Breast epithelium (tissue), 4 donors: ENCODE measurements at regions not wholly inside any gene's neighbourhood (a gene's known extent, or its start where the extent isn't known, plus 50 kb on each side); places are given as distances from the start of the nearest gene placed in this dataset.

Source experiments
- DNase-seq, 2 donors: peaks; one replicate each; pipeline ENCODE4 v3.0.0-alpha.2; 2019; ENCODE audit warnings: low spot score in 2 of 2
- H3K27ac ChIP-seq, 2 donors: fragments of 200-600 bp; sonication (generic) in 1 of 2; one replicate each; pipeline ENCODE4 v1.5.1; 2016 to 2019; ENCODE audit warnings: mild to moderate bottlenecking in 1 of 2
- H3K27me3 ChIP-seq, 2 donors: fragments of 200-600 bp; sonication (generic) in 1 of 2; one replicate each; pipeline versions ENCODE4 v1.5.1 to v1.6.0; 2017 to 2019; ENCODE audit warnings: control low read depth in 1 of 2, mild to moderate bottlenecking in 1 of 2
- H3K36me3 ChIP-seq: fragments of 200-600 bp; one replicate; pipeline ENCODE4 v1.5.1; 2019
- H3K4me1 ChIP-seq, 2 donors: fragments of 200-600 bp; sonication (generic); one replicate each; pipeline ENCODE4 v1.5.1; 2016 to 2019; ENCODE audit warnings: control low read depth in 1 of 2
- H3K4me3 ChIP-seq, 3 donors: fragments of 200-600 bp; sonication (generic); 1 replicate in 2 of 3; 2 replicates in 1 of 3; pipeline ENCODE4 v1.5.1; 2016 to 2019; ENCODE audit warnings: mild to moderate bottlenecking in 3 of 3, moderate library complexity in 2 of 3
- H3K9me3 ChIP-seq, 2 donors: fragments of 200-600 bp; sonication (generic) in 1 of 2; one replicate each; pipeline ENCODE4 v1.5.1; 2016 to 2019; ENCODE audit warnings: control low read depth in 1 of 2
- POLR2A ChIP-seq: fragments of 450-650 bp; IDR thresholded peaks from one replicate; pipeline ENCODE4 v1.6.1; 2016; ENCODE audit warnings: antibody characterized with exemption, mild to moderate bottlenecking, moderate library complexity
- POLR2AphosphoS5 ChIP-seq, 3 donors: sonication (generic); formaldehyde crosslinking; IDR thresholded peaks; one replicate each; pipeline ENCODE4 v1.6.1; 2017; ENCODE audit warnings: antibody characterized with exemption in 3 of 3
- intact Hi-C: fragments of 100-400 bp; cut with DNase I; formaldehyde crosslinking; loops from one replicate; pipeline ENCODE4 v1.15.1; 2023; ENCODE audit warnings: low total_unique reads
- TF ChIP-seq, protein P1 (sequence below), 3 donors: fragments of 450-650 bp; IDR thresholded peaks; one replicate each; pipeline ENCODE4 v1.5.1; 2016 to 2017; ENCODE audit warnings: antibody characterized with exemption in 3 of 3, mild to moderate bottlenecking in 3 of 3, moderate library complexity in 3 of 3

DNA sequence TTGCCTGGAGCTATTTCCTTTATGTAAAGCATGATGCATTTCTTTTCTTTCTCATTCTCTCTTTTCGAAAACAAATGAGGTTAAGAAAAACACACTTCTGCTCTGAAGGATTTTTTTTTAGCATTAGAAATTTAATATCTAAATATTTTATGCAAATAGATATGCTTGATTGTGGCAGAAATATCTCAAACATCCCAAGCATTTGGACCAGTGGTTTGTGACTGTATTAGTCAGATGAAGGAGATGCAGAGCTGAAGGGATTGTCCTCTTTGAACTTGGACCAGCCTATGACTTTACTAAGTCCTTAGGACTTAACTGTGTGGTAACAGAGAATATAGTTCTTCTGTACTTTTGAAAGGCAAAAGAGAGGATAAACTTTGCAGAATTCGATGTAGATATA, 335.9 kb upstream of the NT5C1B start:
- intact Hi-C loops, result no loop called here
- Histone ChIP-seq H3K27ac (no peak overlapping the region), H3K4me3 (no peak overlapping the region), H3K36me3 (no peaks in the 10 kb centered on the region), H3K4me1 (no peaks in the 10 kb centered on the region), H3K9me3 (no peaks in the 10 kb centered on the region), H3K27me3 (no peaks in the 10 kb centered on the region)
- DNase-seq, result no peak
- TF ChIP-seq POLR2AphosphoS5 (IDR thresholded peaks at IDR 0.05) (no peak), POLR2A (no peak)
- TF ChIP-seq, protein P1, sequence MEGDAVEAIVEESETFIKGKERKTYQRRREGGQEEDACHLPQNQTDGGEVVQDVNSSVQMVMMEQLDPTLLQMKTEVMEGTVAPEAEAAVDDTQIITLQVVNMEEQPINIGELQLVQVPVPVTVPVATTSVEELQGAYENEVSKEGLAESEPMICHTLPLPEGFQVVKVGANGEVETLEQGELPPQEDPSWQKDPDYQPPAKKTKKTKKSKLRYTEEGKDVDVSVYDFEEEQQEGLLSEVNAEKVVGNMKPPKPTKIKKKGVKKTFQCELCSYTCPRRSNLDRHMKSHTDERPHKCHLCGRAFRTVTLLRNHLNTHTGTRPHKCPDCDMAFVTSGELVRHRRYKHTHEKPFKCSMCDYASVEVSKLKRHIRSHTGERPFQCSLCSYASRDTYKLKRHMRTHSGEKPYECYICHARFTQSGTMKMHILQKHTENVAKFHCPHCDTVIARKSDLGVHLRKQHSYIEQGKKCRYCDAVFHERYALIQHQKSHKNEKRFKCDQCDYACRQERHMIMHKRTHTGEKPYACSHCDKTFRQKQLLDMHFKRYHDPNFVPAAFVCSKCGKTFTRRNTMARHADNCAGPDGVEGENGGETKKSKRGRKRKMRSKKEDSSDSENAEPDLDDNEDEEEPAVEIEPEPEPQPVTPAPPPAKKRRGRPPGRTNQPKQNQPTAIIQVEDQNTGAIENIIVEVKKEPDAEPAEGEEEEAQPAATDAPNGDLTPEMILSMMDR (IDR thresholded peaks at IDR 0.05), result no peak

DNA sequence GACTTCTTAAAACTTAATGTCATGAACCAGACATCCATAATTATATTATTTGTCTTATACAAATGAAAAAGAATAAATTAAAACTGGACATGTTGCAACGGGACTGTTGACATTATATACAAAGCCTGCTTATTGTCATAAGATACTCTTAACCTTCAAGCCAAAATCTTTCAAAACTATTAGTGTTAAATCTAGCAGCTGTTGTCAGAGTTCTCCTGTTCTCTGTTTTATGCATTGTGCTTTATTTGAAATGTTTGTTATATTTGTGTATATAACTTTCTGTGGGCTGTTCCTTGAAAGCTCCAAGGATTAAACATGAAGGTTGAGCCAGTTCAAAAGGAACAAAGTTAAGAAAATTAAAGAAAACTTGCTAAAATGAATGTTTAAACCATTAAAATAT, 335.5 kb upstream of the NT5C1B start:
- Histone ChIP-seq H3K27me3 (no peaks in the 10 kb centered on the region), H3K4me3 (no peak overlapping the region), H3K27ac (no peak overlapping the region), H3K36me3 (no peaks in the 10 kb centered on the region), H3K9me3 (no peaks in the 10 kb centered on the region), H3K4me1 (no peaks in the 10 kb centered on the region)
- DNase-seq, result no peak
- TF ChIP-seq POLR2AphosphoS5 (IDR thresholded peaks at IDR 0.05) (no peak), POLR2A (no peak)
- TF ChIP-seq, protein P1 (IDR thresholded peaks at IDR 0.05), result no peak
- intact Hi-C loops, result no loop called here

DNA sequence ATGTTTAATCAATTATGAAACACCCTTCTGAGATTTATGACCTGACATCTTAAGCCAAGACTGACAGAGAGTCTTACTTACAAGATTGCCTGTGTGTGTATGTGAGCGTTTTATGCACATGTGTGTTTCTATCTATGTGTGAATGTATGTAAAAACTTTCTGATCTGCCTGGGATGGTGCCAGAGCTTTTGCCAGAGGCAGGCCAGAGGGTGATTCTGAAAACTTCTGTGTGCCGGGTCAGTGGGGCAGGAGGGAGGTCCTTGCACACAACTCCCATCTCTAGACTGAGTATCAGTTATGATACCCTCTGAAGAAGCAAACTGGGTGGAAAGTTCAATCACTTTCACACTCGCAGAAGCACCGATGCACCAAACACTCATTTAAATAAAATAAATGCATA, 335.0 kb upstream of the NT5C1B start:
- H3K36me3 ChIP-seq, result no peaks in the 10 kb centered on the region
- DNase-seq, result no peak
- intact Hi-C loops, result no loop called here
- H3K4me1 ChIP-seq, result no peaks in the 10 kb centered on the region
- H3K27ac ChIP-seq, result no peak overlapping the region
- no peak overlapping the region for H3K4me3 ChIP-seq
- H3K9me3 ChIP-seq, result no peaks in the 10 kb centered on the region
- TF ChIP-seq, protein P1 (IDR thresholded peaks at IDR 0.05), result no peak
- TF ChIP-seq POLR2AphosphoS5 (IDR thresholded peaks at IDR 0.05), result no peak
- TF ChIP-seq POLR2A, result no peak
- no peaks in the 10 kb centered on the region for H3K27me3 ChIP-seq

DNA sequence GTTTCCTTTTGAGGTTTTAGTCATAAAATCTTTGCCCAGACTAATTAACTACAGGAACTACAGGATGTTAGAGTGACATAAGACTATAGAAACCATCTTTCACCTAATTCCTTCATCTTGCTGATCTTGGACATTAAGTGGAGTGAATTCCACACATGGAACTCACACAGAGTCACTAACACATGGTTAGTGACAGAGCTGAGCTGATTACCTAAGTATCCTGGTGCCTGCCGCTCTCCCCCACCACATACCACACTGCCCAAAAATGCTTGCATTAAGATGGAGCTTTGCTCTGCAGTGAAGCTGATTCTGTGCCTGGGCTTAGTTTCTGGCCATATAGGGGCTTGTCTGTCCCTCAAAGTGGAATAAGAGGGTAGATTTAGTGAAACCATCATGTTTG, 332.9 kb upstream of the NT5C1B start:
- intact Hi-C loops, result no loop called here
- Histone ChIP-seq H3K27ac (no peak overlapping the region), H3K4me1 (no peaks in the 10 kb centered on the region), H3K27me3 (no peaks in the 10 kb centered on the region), H3K9me3 (no peaks in the 10 kb centered on the region), H3K36me3 (no peaks in the 10 kb centered on the region), H3K4me3 (no peak overlapping the region)
- no peak for TF ChIP-seq POLR2AphosphoS5 (IDR thresholded peaks at IDR 0.05)
- TF ChIP-seq, protein P1 (IDR thresholded peaks at IDR 0.05), result no peak
- TF ChIP-seq POLR2A, result no peak
- DNase-seq, result no peak

DNA sequence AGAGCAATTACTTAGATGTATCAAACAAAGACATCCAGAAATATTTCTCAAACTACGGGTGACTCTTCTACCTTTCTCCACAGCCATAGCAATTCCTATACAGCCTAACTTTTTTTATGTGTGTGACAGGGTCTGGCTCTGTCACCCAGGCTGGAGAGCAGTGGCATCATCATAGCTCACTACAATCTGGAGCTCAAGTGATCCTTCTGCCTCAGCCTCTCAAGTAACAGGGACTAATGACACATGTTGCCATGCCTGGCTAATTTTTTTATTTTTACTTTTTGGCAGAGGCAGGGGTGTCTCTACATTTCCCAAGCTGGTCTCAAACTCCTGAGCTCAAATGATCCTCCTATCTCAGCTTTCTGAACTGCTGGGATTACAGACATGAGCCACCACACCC, 328.9 kb upstream of the NT5C1B start:
- Histone ChIP-seq H3K27ac (no peak overlapping the region), H3K4me1 (no peaks in the 10 kb centered on the region), H3K36me3 (no peaks in the 10 kb centered on the region), H3K27me3 (no peaks in the 10 kb centered on the region), H3K4me3 (no peak overlapping the region), H3K9me3 (no peaks in the 10 kb centered on the region)
- no peak for TF ChIP-seq POLR2AphosphoS5 (IDR thresholded peaks at IDR 0.05)
- no peak for TF ChIP-seq POLR2A
- TF ChIP-seq, protein P1 (IDR thresholded peaks at IDR 0.05), result no peak
- intact Hi-C loops, result no loop called here
- DNase-seq, result no peak
